Gastroesophageal sphincter (tissue), 4 donors: ENCODE measurements at regions not wholly inside any gene's neighbourhood (a gene's known extent, or its start where the extent isn't known, plus 50 kb on each side); places are given as distances from the start of the nearest gene placed in this dataset.

ENCODE experiments used
- ATAC-seq: fragments of 150-250 bp; one replicate; pipeline ENCODE4 v1.9.1; 2016; ENCODE audit warnings: mild to moderate bottlenecking, moderate library complexity
- H3K27ac ChIP-seq, 4 donors: fragments of 200-600 bp; sonication (generic) in 3 of 4; 1 replicate in 3 of 4; 2 replicates in 1 of 4; pipeline ENCODE4 v1.5.1; 2016 to 2019
- H3K27me3 ChIP-seq: fragments of 200-600 bp; sonication (generic); one replicate; pipeline ENCODE4 v1.5.1; 2019
- H3K36me3 ChIP-seq, 2 donors: fragments of 200-600 bp; sonication (generic); one replicate each; pipeline ENCODE4 v1.5.1; 2019; ENCODE audit warnings: control low read depth in 1 of 2
- H3K4me1 ChIP-seq, 3 donors: fragments of 200-600 bp; sonication (generic); 1 replicate in 2 of 3; 2 replicates in 1 of 3; pipeline ENCODE4 v1.5.1; 2016 to 2019; ENCODE audit warnings: control low read depth in 2 of 3
- H3K4me3 ChIP-seq, 2 donors: fragments of 200-600 bp; sonication (generic); one replicate each; pipeline ENCODE4 v1.5.1; 2019; ENCODE audit warnings: mild to moderate bottlenecking in 1 of 2, moderate library complexity in 1 of 2
- H3K9me3 ChIP-seq, 3 donors: fragments of 200-600 bp; sonication (generic); one replicate each; pipeline ENCODE4 v1.5.1; 2017 to 2019; ENCODE audit warnings: control low read depth in 2 of 3
- CTCF ChIP-seq, 4 experiments: fragments of 200-600 bp in 2 of 4; fragments of 450-650 bp in 2 of 4; sonication (generic) in 1 of 4; IDR thresholded peaks; one replicate each; pipeline ENCODE4 v1.5.1; 2017 to 2019; ENCODE audit warnings: antibody characterized with exemption in 4 of 4, mild to moderate bottlenecking in 2 of 4, moderate library complexity in 2 of 4
- EP300 ChIP-seq: sonication (generic); formaldehyde crosslinking; IDR thresholded peaks from one replicate; pipeline ENCODE4 v1.6.1; 2017; ENCODE audit warnings: antibody characterized with exemption, mild to moderate bottlenecking
- POLR2A ChIP-seq, 2 donors: fragments of 450-650 bp; IDR thresholded peaks; one replicate each; pipeline ENCODE4 v1.6.1; 2017; ENCODE audit warnings: antibody characterized with exemption in 2 of 2, mild to moderate bottlenecking in 2 of 2, moderate library complexity in 1 of 2
- POLR2AphosphoS5 ChIP-seq: sonication (generic); formaldehyde crosslinking; IDR thresholded peaks from one replicate; pipeline ENCODE4 v1.6.1; 2017; ENCODE audit warnings: antibody characterized with exemption
- WGBS, 2 donors: methylation state at CpG; one replicate each; pipeline ENCODE4 v1.1.5; 2018; ENCODE audit warnings: low coverage in 1 of 2; 5-methylcytosine and 5-hydroxymethylcytosine counted together

- TF ChIP-seq POLR2AphosphoS5: no peak
- TF ChIP-seq POLR2A (IDR thresholded peaks at IDR 0.05): no peak
- no peak for TF ChIP-seq EP300
- TF ChIP-seq CTCF (IDR thresholded peaks at IDR 0.05): no peak
- Histone ChIP-seq H3K4me1 (no peaks in the 10 kb centered on the region), H3K27me3 (no peaks in the 10 kb centered on the region), H3K4me3 (no peak overlapping the region), H3K9me3 (no peaks in the 10 kb centered on the region), H3K36me3 (no peaks in the 10 kb centered on the region), H3K27ac (no peak overlapping the region)
- ATAC-seq: no peak
- 71 to 100% methylated on average over 1 of the region's 1 CpG for WGBS, 2 donors
These were observed 123.8 kb upstream of the ZNF91 start for GRCh38 chr19:23519031-23519430.

GRCh38 chr19:23516266-23516665 is 121.0 kb upstream of the ZNF91 start:
- H3K36me3 ChIP-seq: no peaks in the 10 kb centered on the region
- no peaks in the 10 kb centered on the region for H3K27me3 ChIP-seq
- whole genome bisulfite sequencing, 2 donors: 100% methylated on average over 1 of the region's 2 CpGs; no CpG with 5 or more reads in 1 of the 2 donors
- no peak overlapping the region for H3K27ac ChIP-seq
- H3K9me3 ChIP-seq: no peaks in the 10 kb centered on the region
- H3K4me3 ChIP-seq: no peak overlapping the region
- no peak for ATAC-seq
- no peaks in the 10 kb centered on the region for H3K4me1 ChIP-seq
- TF ChIP-seq EP300: no peak
- no peak for TF ChIP-seq POLR2AphosphoS5

GRCh38 chr19:23515551-23515950 is 120.3 kb upstream of the ZNF91 start:
- Histone ChIP-seq H3K4me3 (no peak overlapping the region), H3K36me3 (no peaks in the 10 kb centered on the region), H3K4me1 (no peaks in the 10 kb centered on the region), H3K27ac (no peak overlapping the region), H3K9me3 (no peaks in the 10 kb centered on the region), H3K27me3 (no peaks in the 10 kb centered on the region)
- no peak for ATAC-seq
- WGBS, 2 donors: 59 to 67% methylated on average over 1 of the region's 1 CpG
- TF ChIP-seq CTCF (IDR thresholded peaks at IDR 0.05): no peak
- TF ChIP-seq EP300: no peak
- TF ChIP-seq POLR2AphosphoS5: no peak
- TF ChIP-seq POLR2A (IDR thresholded peaks at IDR 0.05): no peak

GRCh38 chr19:23512151-23512925 is 117.1 kb upstream of the ZNF91 start:
- WGBS, 2 donors: 69 to 90% methylated on average over 2 to 6 of the region's 24 CpGs
- H3K27ac ChIP-seq: no peak overlapping the region

More at GRCh38 chr19:23512151-23512925, 117.1 kb upstream of the ZNF91 start:
- H3K27me3 ChIP-seq: no peaks in the 10 kb centered on the region
- no peaks in the 10 kb centered on the region for H3K9me3 ChIP-seq
- TF ChIP-seq POLR2A (IDR thresholded peaks at IDR 0.05) (no peak), POLR2AphosphoS5 (no peak), EP300 (no peak), CTCF (IDR thresholded peaks at IDR 0.05) (no peak)
- H3K4me3 ChIP-seq: no peak overlapping the region
- no peaks in the 10 kb centered on the region for H3K4me1 ChIP-seq
- no peaks in the 10 kb centered on the region for H3K36me3 ChIP-seq
- ATAC-seq: no peak
